ENCODE measurements at regions not wholly inside any gene's neighbourhood (a gene's known extent, or its start where the extent isn't known, plus 50 kb on each side); places are given as distances from the start of the nearest gene placed in this dataset.
"Not testable (repeated sequence)": the region's sequence is repeated elsewhere in the genome, so short reads cannot be mapped to it uniquely, and the experiment has no call there.

DNA sequence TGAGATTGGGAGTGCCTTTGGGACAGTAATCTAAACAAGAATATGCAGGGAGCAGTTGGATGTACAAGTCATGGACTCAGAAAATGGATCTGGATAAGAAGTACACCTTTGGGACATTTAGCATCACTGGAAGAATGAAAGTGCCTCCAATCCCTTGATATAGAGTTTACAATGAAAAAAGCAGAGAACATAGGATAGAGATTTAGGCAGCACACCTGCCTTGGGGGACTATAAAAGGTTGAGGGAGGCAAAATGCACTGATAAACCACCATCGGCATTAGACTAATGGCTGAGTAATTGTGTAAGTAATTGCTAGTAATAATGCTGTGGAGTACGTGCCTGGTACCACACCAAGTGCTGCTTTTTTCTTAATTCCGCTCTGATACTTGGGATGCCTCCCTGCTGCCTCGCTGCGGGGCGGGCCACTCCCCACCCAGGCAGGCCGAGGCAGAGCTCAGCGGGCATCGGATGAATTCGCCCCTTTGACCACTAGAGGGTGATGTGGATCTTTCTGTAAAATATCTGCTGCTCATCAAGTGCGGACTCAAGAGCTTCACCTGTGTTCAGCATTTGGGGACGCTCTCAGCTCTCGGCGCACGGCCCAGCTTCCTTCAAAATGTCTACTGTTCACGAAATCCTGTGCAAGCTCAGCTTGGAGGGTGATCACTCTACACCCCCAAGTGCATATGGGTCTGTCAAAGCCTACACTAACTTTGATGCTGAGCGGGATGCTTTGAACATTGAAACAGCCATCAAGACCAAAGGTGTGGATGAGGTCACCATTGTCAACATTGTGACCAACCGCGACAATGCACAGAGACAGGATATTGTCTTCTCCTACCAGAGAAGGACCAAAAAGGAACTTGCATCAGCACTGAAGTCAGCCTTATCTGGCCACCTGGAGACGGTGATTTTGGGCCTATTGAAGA lies 99.9 kb downstream of the ANKRD18B start:
- DNase-seq, result peak; percentile 60

DNA sequence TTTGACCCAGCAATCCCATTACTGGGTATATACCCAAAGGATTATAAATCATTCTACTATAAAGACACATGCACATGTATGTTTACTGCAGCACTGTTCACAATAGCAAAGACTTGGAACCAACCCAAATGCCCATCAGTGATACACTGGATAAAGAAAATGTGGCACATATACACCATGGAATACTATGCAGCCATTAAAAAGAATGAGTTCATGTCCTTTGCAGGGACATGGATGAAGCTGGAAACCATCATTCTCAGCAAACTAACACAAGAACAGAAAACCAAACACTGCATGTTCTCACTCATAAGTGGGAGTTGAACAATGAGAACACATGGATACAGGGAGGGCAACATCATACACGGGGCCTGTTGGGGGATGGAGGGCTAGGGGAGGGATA lies 104.3 kb downstream of the ANKRD18B start:
- not testable (repeated sequence) for DNase-seq

DNA sequence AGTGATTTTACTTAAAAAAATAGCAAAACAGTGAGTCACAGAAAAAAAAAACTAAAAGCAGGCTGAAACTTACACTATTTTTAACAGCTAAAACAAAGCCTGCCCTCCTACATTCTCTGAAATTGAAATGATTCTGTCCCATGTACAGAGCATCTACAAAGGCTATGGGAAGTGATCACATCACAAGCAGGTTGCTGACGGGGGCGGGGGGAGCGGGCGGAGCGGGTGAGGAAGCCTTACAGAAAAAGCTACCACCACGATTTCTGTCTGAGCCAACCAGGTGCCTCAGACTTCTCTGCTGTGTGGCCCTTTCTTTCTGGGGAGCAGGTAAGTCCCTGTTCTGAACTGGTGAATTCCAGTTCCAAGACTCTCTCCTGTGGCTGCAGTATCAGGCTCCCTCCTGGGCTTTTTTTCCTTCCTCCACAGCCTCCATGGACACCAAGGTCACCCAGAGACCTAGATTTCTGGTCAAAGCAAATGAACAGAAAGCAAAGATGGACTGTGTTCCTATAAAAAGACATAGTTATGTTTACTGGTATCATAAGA lies 104.9 kb downstream of the ANKRD18B start:
- DNase-seq, result no peak

DNA sequence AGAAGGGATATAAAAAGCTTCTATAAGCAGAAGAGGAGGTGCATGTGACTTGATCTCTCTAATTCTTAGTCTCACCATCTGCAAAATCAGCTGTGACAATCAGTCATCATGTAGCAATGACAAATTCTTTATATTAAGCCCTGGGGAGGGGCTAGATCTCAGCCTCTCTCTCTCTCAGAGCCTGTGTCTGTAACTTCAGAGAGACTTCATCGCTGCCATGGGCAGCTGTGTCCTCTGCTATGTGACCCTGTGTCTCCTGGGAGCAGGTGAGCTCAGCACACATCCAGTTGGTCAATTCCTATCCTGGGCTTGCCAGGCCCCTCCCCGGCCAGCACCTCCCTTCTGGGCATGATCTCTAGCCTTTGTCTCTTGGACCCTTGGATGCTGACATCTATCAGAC lies 109.6 kb downstream of the ANKRD18B start:
- no peak for DNase-seq

DNA sequence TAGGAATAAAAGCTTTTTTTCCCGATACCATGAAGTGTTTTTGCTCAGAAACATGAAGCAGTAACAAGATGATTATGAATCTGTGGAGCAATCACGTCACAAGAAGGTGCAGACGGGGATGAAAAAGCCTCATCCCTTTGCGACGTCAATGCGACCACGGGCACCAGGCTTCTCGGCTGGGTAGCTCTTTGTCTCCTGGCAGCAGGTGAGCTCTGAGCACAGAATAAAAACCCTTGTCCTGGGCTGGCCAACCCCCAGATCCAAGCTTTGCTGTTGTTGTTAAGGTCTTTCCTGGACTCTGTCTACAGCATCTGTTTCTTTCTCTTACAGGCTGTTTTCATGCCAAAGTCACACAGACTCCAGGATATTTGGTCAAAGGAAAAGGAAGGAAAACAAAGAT lies 113.8 kb downstream of the ANKRD18B start:
- no peak for DNase-seq

DNA sequence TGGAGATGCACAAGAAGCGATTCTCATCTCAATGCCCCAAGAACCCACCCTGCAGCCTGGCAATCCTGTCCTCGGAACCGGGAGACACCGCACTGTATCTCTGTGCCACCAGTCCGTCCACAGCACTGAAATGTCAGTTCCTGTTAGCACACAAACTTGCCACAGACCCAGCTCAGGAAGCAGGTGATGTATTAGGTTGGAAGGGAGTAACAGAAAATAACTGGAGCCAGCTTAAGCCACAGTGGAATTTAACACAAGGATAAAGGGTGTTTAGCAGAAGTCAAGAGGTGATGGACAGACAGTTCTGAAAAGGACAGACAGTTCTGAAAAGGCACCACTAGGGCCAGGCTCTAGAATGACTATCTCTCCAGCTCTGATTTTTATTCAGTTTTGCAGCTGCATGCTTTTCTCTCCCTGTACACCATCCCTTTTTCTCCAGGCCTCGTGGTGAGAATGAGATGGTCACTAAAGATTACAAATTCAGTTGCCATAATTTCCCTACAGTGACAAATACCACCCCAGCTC lies 114.4 kb downstream of the ANKRD18B start:
- DNase-seq, result no peak

DNA sequence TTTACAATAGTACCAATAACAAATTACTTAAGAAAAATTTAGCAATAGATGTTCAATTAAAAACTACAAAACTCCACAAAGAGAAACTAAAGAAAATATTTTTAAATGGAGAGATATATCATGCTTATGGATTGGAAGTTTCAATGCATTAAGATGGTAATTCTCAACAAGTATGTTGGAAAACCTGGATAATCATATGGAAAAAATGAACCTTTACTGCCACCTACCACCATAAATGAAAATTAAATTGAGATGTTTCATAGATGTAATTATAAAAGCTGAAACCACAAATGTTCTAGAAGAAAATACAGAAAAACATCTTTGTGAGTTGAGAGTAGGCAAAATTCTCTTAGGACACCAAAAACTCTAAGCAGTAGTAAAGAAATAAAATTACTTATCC lies 121.7 kb downstream of the ANKRD18B start:
- no peak for DNase-seq

DNA sequence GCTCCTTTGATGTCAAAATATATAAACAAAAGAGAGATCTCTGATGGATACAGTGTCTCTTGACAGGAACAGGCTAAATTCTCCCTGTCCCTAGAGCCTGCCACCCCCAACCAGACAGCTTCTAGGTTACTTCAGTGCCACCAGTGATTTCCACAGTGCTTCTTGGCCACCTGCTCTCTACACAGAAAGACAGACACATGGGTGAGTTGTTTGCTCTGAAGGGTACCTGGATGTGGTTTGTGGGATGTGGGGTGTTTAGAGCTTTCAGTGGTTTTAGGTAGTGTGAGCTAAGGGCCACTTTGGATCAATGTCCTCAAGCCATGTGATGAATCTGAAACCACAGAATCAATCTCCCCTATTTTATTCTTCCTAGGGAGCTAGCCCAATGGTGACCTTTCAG lies 125.4 kb downstream of the ANKRD18B start:
- DNase-seq, result no peak

DNA sequence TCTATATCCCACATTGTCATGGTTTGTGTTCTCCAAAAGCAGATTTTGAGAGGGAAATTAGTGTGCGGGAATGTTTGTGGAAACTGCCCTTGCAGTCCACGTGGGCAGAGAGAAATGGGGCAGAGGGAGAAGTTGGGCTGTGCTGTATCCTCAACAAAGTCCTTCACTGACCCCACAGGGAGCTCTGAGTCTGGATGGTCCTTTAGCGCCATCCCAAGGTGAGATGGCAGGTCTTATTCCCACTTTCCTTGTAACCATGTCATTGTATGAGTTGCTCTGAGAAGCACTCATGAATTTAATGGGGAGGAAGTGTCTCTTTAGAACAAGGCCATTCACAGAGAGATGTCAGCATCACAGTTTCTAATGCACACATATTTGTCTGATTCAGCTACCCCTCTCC lies 127.1 kb downstream of the ANKRD18B start:
- no peak for DNase-seq

DNA sequence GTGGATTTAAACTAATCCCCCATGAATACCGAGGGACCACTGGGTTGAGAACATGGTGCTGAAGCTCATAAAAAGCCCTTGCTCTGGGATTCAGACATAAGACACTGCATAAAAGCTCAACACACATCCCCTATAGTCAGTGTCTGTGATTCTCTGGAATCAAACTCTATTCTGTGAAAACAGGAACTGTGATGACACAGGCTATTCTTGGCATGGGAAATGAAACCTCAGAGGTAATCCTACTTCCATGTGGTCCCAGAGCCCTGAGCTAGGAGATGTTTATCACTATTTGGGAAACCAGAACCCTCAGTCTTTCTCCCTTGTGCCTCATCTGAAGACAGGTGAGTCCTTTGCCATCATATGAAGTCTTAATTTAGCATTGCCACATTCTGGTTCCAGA lies 135.4 kb upstream of the PRSS3 start:
- no peak for DNase-seq

DNA sequence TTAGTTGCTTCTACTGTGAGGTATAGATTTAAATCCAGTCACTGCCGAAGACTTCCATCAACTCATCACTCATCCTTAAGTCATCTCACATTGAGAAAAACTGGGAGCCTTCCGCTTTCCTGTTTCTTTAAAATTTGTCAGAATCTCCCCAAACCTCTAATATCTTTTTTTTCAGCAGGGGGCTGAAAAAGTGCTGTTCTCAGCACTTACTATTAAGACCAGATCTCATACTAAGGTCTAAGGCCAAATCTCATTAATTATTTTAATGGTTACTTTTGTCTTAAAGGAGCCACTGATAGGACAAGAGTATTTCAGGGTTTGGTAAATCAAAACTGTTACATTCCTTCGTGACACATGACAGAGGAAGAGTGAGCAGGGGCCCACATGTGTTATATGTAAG lies 134.6 kb upstream of the PRSS3 start:
- no peak for DNase-seq

DNA sequence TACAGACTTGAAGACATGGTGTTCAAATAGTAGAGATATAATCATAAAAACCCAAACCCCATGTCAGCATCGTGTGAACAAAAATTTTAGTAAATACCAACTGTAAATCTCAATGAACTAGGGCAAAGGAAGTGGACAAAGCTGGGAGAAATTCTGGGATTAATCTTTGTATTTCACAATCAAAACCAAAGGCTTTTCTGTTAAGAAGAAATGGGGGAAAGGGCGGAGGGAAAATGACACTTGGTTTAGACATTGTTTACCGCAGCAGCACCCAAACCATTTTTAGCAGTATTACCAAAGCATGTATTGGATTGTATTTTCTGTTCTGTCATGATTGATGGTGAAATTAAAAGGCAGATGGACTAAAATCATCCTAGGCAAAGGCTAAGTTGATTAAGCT lies 134.2 kb upstream of the PRSS3 start:
- no peak for DNase-seq

DNA sequence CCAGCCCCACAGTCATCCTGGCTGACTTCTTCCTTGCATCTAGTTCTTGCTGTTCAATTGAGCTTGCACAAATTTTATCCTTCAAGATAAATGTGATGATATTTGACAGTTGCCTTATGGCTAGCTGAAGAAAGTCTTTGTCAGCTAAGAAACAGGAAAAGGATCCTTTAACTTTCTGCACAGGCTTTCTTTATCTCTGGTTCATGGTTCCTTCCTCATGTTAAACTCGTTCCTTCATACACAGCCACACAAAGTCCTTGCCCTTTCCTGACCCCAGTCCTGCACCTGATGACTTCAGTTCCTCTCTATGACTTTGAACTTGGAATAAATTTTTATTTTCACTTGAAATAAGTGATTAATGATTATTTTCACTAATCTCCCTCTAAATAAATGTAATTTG lies 132.5 kb upstream of the PRSS3 start:
- no peak for DNase-seq

DNA sequence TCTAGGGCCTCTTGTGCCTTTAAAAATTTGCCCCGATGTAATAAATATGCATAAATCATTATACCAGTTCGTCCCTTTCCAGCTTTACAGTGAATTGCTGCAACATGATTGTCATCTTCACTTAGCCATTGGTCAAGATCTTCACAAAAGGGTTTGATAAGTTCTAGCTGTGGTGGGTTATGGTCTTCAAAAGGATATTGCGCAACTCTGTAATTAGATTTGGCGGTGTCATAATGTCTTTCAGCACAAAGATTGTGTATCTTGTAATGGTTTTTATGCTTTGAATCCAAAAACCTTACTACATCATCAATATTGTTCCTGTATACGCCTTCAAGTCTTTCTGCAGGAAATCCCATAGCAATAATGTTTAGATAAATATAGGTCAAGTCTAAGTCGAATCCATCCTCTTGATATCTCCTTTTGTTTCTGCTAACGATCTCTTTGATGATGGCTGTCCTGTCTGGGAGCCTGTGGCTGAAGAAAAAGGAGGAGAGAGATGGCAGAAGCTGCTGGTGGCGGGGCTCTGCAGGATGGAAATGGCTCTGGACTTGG lies 119.1 kb upstream of the PRSS3 start:
- not testable (repeated sequence) for DNase-seq

DNA sequence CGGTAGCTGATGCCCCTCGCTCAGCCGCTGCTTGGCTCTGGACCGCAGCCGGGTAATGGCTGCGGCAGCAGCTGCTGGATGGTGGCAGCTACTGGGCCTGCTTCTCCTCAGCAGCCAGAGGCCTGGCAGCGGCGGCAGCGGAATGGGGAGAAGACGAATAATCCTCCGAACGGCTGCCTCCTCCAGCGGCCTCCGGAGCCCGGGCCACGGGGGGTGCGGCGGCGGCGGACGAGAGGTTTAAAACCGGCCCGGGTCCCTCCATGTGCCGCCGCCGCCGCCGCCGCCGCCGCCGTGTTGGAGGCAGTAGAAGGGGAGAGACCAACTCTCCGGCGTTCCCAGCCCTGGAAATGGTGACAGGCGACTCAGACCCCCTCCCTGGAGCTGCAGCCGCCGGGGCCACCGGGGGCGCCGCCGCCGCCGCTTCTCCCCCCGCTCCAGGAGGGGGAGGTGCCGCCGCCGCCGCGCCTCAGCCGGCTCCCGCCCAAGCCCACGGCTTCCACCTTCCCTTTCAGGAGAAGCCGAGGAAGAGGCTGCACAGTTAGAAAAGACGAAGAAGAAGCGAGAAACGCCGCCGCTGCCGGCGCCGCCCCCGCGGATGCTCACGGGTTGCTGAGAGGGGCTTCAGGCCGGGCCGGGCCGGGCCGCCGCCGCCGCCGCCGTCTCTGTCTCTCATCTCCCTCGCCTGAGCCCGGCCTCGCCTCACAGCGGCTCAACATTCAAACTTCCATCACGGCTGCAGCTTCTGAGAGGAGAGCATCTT lies 118.4 kb upstream of the PRSS3 start:
- DNase-seq, result peak; percentile 93

DNA sequence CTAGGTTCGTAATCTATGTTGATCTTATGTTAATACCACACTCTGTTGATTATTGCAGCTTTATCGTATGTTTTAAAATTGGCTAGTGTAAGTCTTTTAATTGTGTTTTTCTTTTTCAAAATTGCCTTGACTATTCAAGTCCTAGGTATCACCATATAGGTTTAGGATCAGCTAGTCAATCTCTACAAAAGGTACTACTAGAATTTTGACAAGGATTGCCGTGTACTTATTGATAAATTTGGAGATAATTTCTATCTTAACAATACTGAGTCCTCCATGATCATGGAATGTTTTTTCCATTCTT lies 117.9 kb upstream of the PRSS3 start:
- no peak for DNase-seq

DNA sequence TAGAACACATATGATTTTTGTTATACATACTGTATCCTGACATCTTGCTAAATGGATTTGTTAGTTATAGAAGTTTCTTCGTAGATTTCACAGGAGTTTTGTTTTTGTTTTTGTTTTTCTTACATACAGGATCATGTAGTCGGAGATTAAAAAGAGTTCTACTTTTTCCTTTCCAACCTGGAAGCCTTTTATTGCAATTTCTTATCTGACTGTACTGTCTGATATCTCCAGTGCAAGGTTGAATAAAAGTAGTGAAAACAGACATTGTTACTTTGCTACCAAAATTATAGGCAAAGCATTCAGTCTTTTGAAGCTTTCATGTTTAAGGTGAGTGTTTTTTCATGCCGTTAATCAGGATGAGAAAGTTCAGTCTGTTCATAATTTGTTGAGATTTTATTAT lies 117.4 kb upstream of the PRSS3 start:
- no peak for DNase-seq

DNA sequence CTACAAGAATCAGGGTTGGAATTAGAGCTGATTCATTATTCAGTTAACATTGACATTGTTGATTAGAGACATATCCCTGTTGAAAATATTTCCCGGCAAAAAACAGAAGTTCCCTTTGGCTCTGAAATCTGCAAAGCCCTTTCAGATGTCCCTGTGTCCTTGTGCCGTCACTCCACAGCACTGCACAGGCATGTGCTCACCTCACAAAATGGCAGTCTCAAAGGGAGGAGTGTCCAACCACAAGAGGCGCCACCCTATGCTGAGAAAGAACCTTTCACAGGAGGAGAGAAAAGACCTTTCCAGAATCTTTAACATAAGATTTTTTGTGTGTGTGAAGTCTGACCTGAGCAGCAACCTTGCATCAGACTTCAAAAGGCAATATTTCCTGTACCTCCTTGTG lies 112.8 kb upstream of the PRSS3 start:
- DNase-seq, result no peak

DNA sequence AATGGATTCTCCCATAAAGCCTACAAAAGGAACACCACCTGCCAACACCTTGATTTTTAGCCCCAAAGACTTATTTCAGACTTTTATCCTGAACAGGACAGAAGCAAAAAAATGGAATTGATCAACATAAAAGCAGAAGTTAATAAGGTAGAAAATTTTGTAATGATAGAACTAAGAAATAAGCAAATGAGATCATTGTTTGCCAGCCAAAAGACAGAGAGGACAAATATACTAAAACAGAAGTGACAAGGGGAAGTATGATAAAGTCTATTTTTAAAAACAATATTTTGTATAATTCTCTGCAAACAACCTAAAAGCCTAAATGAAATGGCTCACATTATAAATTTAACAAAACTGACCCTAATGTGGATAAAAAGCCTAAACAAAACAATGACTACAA lies 110.5 kb upstream of the PRSS3 start:
- no peak for DNase-seq

DNA sequence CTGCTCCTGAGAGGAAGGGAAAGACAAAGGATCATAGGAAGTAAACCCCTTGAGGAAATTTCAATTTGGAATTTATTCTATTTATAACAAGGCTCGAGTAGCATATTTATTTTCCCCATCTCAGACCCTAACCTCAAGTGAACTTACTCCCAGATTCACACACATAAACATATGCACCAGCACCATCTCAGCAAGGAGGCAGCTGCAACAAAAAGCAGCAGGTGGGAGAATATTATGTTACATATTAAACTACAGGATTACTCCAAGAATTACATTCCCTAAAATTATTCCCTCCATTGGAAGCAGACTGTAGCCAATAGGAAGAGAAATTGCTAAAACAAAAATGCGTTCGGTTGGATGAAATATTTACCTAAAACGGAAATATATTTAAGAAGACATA lies 108.4 kb upstream of the PRSS3 start:
- no peak for DNase-seq

DNA sequence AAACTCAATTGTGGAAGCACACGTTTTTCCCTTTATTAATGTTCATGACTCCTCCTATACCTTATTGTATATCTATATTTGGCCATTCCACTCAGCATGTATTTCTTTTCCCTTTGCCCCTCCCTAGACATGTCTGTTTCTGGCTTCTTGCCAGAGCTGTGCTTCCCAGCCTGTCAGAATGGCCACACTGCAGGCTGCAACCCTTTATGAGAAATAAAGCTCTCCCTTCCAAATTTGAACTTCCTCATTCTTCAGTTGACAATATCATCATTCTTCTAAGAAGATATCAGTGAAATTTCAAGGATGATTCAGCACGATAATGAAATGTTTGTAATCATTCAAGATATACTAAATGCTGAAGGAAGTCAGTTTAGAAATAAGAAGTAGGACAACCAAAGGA lies 107.6 kb upstream of the PRSS3 start:
- no peak for DNase-seq

DNA sequence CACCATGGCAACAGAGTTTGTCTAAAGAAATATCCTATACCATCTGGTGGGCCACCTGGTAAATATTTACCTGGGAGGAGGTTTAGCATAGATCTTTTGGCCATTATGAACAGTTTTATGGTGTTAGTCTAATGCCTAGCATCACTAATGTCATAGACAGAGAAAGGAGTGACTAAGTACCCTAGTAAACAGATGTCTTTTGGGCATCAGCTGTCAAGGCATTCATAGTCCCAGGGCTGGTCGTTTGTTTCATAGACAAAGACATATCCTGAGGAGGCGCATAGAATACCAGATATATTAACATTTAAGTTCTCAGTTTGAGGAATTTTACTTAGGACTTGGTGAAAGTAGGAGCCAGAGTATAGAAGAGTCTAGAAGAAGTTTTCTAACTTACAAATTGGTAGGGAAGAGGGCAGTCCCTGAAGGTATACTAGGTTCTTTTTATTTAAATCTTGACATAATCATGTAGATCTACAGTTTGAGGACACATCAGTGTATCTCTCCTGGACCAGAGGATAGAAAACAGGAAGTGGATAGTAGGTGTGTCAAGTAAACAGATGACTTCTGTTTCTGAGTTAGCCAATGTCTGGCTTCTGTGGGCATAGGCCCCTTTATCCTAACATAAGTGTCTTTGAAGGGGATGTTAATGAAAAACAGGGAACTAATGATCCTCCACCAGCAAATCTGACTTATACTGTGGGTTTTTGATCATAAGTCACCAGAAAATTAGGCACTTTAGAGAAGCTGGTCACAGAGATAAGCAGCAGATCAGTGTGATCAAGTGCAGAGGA lies 105.0 kb upstream of the PRSS3 start:
- DNase-seq, result no peak
